HCT116 (cell line): ENCODE measurements at regions not wholly inside any gene's neighbourhood (a gene's known extent, or its start where the extent isn't known, plus 50 kb on each side); places are given as distances from the start of the nearest gene placed in this dataset.

Experiments
- ATAC-seq: fragments of 200-7000 bp; cut with Tn5 transposase; 2 replicates; pipeline ENCODE4 v1.9.1; 2020; ENCODE audit warnings: mild to moderate bottlenecking, moderate library complexity
- BruUV-seq: library from RNA; stranded (reverse); fragments of 400-500 nt; replicated peaks from 2 replicates; lab custom pipeline; 2021; lab: Mats Ljungman, UMichigan
- CTCF ChIA-PET: fragments of 300-600 bp; sonication (Branson Sonifier 250); formaldehyde crosslinking; loops from one replicate; lab custom pipeline; 2021; ENCODE audit warnings: antibody characterized with exemption; lab: Charles Lee
- POLR2A ChIA-PET: fragments of 300-600, 350-600 bp; sonication (Branson Sonifier 250); formaldehyde crosslinking; loops from one replicate; lab custom pipeline; 2021; ENCODE audit warnings: antibody characterized with exemption; lab: Charles Lee
- RAD21 ChIA-PET, 2 experiments: fragments of 300-600 bp; sonication (Branson Sonifier 250); formaldehyde crosslinking; loops; one replicate each; lab custom pipeline; 2023; ENCODE audit warnings: low total read pairs in 2 of 2; ENCODE audit not compliant: uncharacterized antibody in 2 of 2, unreplicated experiment in 2 of 2, low non-redundant PET in 1 of 2; lab: Charles Lee
- DNase-seq: peaks from one replicate; pipeline ENCODE4 v3.0.0-alpha.2; 2010; ENCODE audit warnings: low read depth, low spot score
- H2AFZ ChIP-seq: fragments of 200-600 bp; shearing (Covaris generic), sonication (generic); 2 replicates; pipeline ENCODE4 v1.6.1; 2017; ENCODE audit warnings: low read depth, mixed run types, mixed read lengths, antibody characterized with exemption, low read length; ENCODE audit not compliant: poor library complexity, severe bottlenecking
- H3K27ac ChIP-seq: 2 replicates; pipeline ENCODE4 v1.5.1; 2012; ENCODE audit warnings: low read depth, low read length
- H3K27me3 ChIP-seq: fragments of 200-600 bp; sonication (generic); 2 replicates; pipeline ENCODE4 v1.6.1; 2016; ENCODE audit warnings: mixed run types, low read length, mixed read lengths; ENCODE audit not compliant: insufficient read depth
- H3K36me3 ChIP-seq, 2 experiments: fragments of 200-500 bp in 1 of 2; fragments of 200-600 bp in 1 of 2; sonication (Bioruptor generic) in 1 of 2; sonication (generic) in 1 of 2; 2 replicates each; pipeline versions ENCODE4 v1.5.1 to v1.6.1; 2014 to 2016; ENCODE audit warnings: low read length in 2 of 2, inconsistent platforms in 1 of 2, mixed read lengths in 1 of 2, mixed run types in 1 of 2; ENCODE audit not compliant: insufficient read depth in 2 of 2, control insufficient read depth in 1 of 2
- H3K4me1 ChIP-seq, 2 experiments: fragments of 200-600 bp in 1 of 2; sonication (generic) in 1 of 2; 2 replicates each; pipeline versions ENCODE4 v1.5.1 to v1.6.1; 2012 to 2017; ENCODE audit warnings: low read length in 2 of 2, inconsistent platforms in 1 of 2, mild to moderate bottlenecking in 1 of 2, mixed read lengths in 1 of 2, mixed run types in 1 of 2, moderate library complexity in 1 of 2; ENCODE audit not compliant: insufficient read depth in 2 of 2, control insufficient read depth in 1 of 2
- H3K4me2 ChIP-seq: fragments of 200-600 bp; sonication (generic); 2 replicates; pipeline ENCODE4 v1.6.1; 2017; ENCODE audit warnings: mixed run types, low read length, mixed read lengths
- H3K4me3 ChIP-seq, 2 experiments: fragments of 200-600 bp in 1 of 2; sonication (generic) in 1 of 2; replicated peaks in 1 of 2; 2 replicates each; pipeline ENCODE4 v1.5.1; 2011 to 2016; ENCODE audit warnings: low read length in 2 of 2, control low read depth in 1 of 2, low read depth in 1 of 2, mild to moderate bottlenecking in 1 of 2, mixed read lengths in 1 of 2, mixed run types in 1 of 2
- H3K79me2 ChIP-seq: fragments of 200-600 bp; sonication (generic); 2 replicates; pipeline ENCODE4 v1.6.1; 2017; ENCODE audit warnings: mild to moderate bottlenecking, mixed run types, low read length, moderate library complexity, mixed read lengths; ENCODE audit not compliant: insufficient read depth
- H3K9ac ChIP-seq: fragments of 200-600 bp; sonication (generic); 2 replicates; pipeline ENCODE4 v1.6.1; 2016; ENCODE audit warnings: low read length, mixed read lengths
- H3K9me2 ChIP-seq: fragments of 200-600 bp; sonication (generic), shearing (Covaris generic); 2 replicates; pipeline ENCODE4 v1.6.1; 2017; ENCODE audit warnings: mixed run types, mild to moderate bottlenecking, moderate library complexity; ENCODE audit not compliant: insufficient read depth
- H3K9me3 ChIP-seq, 2 experiments: fragments of 200-500 bp in 1 of 2; fragments of 200-600 bp in 1 of 2; sonication (Bioruptor generic) in 1 of 2; sonication (generic) in 1 of 2; 2 replicates each; pipeline ENCODE4 v1.6.1; 2014 to 2017; ENCODE audit warnings: low read length in 2 of 2, mixed read lengths in 2 of 2, inconsistent platforms in 1 of 2, low read depth in 1 of 2, mild to moderate bottlenecking in 1 of 2, mixed run types in 1 of 2, moderate library complexity in 1 of 2; ENCODE audit not compliant: control insufficient read depth in 1 of 2, insufficient read depth in 1 of 2
- H4K20me1 ChIP-seq: fragments of 200-600 bp; sonication (generic), shearing (Covaris generic); 2 replicates; pipeline ENCODE4 v1.6.1; 2017; ENCODE audit warnings: mixed run types, mild to moderate bottlenecking, moderate library complexity; ENCODE audit not compliant: insufficient read depth
- ATF3 ChIP-seq: IDR thresholded peaks from 2 replicates; pipeline ENCODE4 v1.6.1; 2012
- CBX3 ChIP-seq: IDR thresholded peaks from 2 replicates; pipeline ENCODE4 v1.6.1; 2012; ENCODE audit warnings: low read depth
- EGR1 ChIP-seq: IDR thresholded peaks from 2 replicates; pipeline ENCODE4 v1.6.1; 2012; ENCODE audit warnings: low read depth
- ELF1 ChIP-seq: IDR thresholded peaks from 2 replicates; pipeline ENCODE4 v1.6.1; 2012; ENCODE audit warnings: low read depth, borderline replicate concordance
- EZH2 ChIP-seq: fragments of 200-600 bp; sonication (generic); IDR thresholded peaks from 2 replicates; pipeline ENCODE4 v1.6.1; 2017; ENCODE audit warnings: antibody characterized with exemption, mixed run types
- EZH2phosphoT487 ChIP-seq: fragments of 200-600 bp; IDR thresholded peaks from 2 replicates; pipeline ENCODE4 v1.6.1; 2018; ENCODE audit warnings: antibody characterized with exemption, borderline replicate concordance
- FOSL1 ChIP-seq: IDR thresholded peaks from 2 replicates; pipeline ENCODE4 v1.6.1; 2012; ENCODE audit warnings: low read depth
- JUND ChIP-seq: IDR thresholded peaks from 2 replicates; pipeline ENCODE4 v1.6.1; 2012
- POLR2A ChIP-seq: IDR thresholded peaks from 2 replicates; pipeline ENCODE4 v1.7.0; 2011; ENCODE audit warnings: borderline replicate concordance; ENCODE audit not compliant: insufficient read depth, insufficient read length; ENCODE audit errors: extremely low read depth
- POLR2AphosphoS5 ChIP-seq: IDR thresholded peaks from 2 replicates; pipeline ENCODE4 v1.6.1; 2011; ENCODE audit warnings: mild to moderate bottlenecking, low read depth, low read length, moderate library complexity
- RAD21 ChIP-seq: IDR thresholded peaks from 2 replicates; pipeline ENCODE4 v1.6.1; 2012; ENCODE audit warnings: low read depth, mild to moderate bottlenecking
- REST ChIP-seq: IDR thresholded peaks from 2 replicates; pipeline ENCODE4 v1.6.1; 2012; ENCODE audit warnings: low read depth
- SIN3A ChIP-seq: IDR thresholded peaks from 2 replicates; pipeline ENCODE4 v1.6.1; 2012; ENCODE audit warnings: low read depth
- SP1 ChIP-seq: IDR thresholded peaks from 2 replicates; pipeline ENCODE4 v1.6.1; 2012; ENCODE audit warnings: low read depth
- YY1 ChIP-seq: IDR thresholded peaks from 2 replicates; pipeline ENCODE4 v1.6.1; 2011; ENCODE audit warnings: low read length, low read depth, moderate library complexity, mild to moderate bottlenecking; ENCODE audit not compliant: insufficient replicate concordance; ENCODE audit errors: extremely low read depth
- ZFX ChIP-seq: fragments of 450-650 bp; IDR thresholded peaks from 2 replicates; pipeline ENCODE4 v1.6.1; 2017
- ZNF274 ChIP-seq: fragments of 200-500 bp; sonication (Bioruptor generic); IDR thresholded peaks from 2 replicates; pipeline ENCODE4 v1.6.1; 2014; ENCODE audit warnings: mild to moderate bottlenecking, low read depth, low read length, inconsistent platforms
- intact Hi-C: fragments of 100-400 bp; cut with micrococcal nuclease; formaldehyde crosslinking; loops from 2 replicates; pipeline ENCODE4 v1.10.0; 2022
- TF ChIP-seq, protein P1 (sequence below): IDR thresholded peaks from 2 replicates; pipeline ENCODE4 v1.6.1; 2012
- TF ChIP-seq, protein P2 (sequence below): IDR thresholded peaks from 2 replicates; pipeline ENCODE4 v1.6.1; 2011; ENCODE audit warnings: mild to moderate bottlenecking, low read length, moderate library complexity; ENCODE audit not compliant: insufficient replicate concordance; ENCODE audit errors: extremely low read depth
- TF ChIP-seq, protein P3 (sequence below), 3 experiments: fragments of 200-600 bp in 1 of 3; sonication (generic) in 1 of 3; IDR thresholded peaks in 2 of 3; conservative IDR thresholded peaks in 1 of 3; 2 replicates each; pipeline ENCODE4 v1.5.1; 2012 to 2017; ENCODE audit warnings: low read depth in 2 of 3, low read length in 2 of 3, antibody characterized with exemption in 1 of 3, borderline replicate concordance in 1 of 3, control low read depth in 1 of 3, mild to moderate bottlenecking in 1 of 3, mixed read lengths in 1 of 3, mixed run types in 1 of 3, moderate library complexity in 1 of 3; ENCODE audit not compliant: insufficient read depth in 1 of 3

GRCh38 chr4:122278976-122279375, 99.8 kb upstream of the ADAD1 start:
- Histone ChIP-seq H3K4me1 (no peaks in the 10 kb centered on the region), H2AFZ (no peak overlapping the region), H3K4me2 (no peak overlapping the region), H3K9me3 (no peaks in the 10 kb centered on the region), H4K20me1 (no peaks in the 10 kb centered on the region), H3K9ac (no peak overlapping the region), H3K9me2 (no peaks in the 10 kb centered on the region), H3K79me2 (no peaks in the 10 kb centered on the region), H3K36me3 (no peaks in the 10 kb centered on the region), H3K4me3 (no peak overlapping the region), H3K27me3 (no peaks in the 10 kb centered on the region), H3K27ac (no peak overlapping the region)
- ChIA-PET CTCF (no interaction called here), POLR2A (no interaction called here), RAD21 (no interaction called here)
- TF ChIP-seq EZH2 (no peak), SP1 (no peak), JUND (no peak), POLR2A (no peak), SIN3A (no peak), ZNF274 (no peak), REST (no peak), ZFX (no peak), EGR1 (no peak), YY1 (no peak), ATF3 (no peak), POLR2AphosphoS5 (no peak), FOSL1 (no peak), ELF1 (no peak), CBX3 (no peak), EZH2phosphoT487 (no peak), RAD21 (no peak)
- TF ChIP-seq, protein P1, sequence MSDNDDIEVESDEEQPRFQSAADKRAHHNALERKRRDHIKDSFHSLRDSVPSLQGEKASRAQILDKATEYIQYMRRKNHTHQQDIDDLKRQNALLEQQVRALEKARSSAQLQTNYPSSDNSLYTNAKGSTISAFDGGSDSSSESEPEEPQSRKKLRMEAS, result no peak
- TF ChIP-seq, protein P2, sequence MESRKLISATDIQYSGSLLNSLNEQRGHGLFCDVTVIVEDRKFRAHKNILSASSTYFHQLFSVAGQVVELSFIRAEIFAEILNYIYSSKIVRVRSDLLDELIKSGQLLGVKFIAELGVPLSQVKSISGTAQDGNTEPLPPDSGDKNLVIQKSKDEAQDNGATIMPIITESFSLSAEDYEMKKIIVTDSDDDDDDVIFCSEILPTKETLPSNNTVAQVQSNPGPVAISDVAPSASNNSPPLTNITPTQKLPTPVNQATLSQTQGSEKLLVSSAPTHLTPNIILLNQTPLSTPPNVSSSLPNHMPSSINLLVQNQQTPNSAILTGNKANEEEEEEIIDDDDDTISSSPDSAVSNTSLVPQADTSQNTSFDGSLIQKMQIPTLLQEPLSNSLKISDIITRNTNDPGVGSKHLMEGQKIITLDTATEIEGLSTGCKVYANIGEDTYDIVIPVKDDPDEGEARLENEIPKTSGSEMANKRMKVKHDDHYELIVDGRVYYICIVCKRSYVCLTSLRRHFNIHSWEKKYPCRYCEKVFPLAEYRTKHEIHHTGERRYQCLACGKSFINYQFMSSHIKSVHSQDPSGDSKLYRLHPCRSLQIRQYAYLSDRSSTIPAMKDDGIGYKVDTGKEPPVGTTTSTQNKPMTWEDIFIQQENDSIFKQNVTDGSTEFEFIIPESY, result no peak
- TF ChIP-seq, protein P3, sequence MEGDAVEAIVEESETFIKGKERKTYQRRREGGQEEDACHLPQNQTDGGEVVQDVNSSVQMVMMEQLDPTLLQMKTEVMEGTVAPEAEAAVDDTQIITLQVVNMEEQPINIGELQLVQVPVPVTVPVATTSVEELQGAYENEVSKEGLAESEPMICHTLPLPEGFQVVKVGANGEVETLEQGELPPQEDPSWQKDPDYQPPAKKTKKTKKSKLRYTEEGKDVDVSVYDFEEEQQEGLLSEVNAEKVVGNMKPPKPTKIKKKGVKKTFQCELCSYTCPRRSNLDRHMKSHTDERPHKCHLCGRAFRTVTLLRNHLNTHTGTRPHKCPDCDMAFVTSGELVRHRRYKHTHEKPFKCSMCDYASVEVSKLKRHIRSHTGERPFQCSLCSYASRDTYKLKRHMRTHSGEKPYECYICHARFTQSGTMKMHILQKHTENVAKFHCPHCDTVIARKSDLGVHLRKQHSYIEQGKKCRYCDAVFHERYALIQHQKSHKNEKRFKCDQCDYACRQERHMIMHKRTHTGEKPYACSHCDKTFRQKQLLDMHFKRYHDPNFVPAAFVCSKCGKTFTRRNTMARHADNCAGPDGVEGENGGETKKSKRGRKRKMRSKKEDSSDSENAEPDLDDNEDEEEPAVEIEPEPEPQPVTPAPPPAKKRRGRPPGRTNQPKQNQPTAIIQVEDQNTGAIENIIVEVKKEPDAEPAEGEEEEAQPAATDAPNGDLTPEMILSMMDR (IDR thresholded peaks at IDR 0.05 in 2 of 3, conservative IDR thresholded peaks at IDR 0.05 in 1 of 3; ENCODE audit: borderline replicate concordance in 1 of 3, insufficient read depth in 1 of 3, low read depth in 2 of 3, low read length in 2 of 3), result no peak
- DNase-seq, result no peak
- BruUV-seq, result no TSS peak
- intact Hi-C loops, result no loop called here
- no peak for ATAC-seq
